Nephron (organoid): ENCODE measurements at regions not wholly inside any gene's neighbourhood (a gene's known extent, or its start where the extent isn't known, plus 50 kb on each side); places are given as distances from the start of the nearest gene placed in this dataset.

Source experiments
- H3K27ac Mint-ChIP-seq, 3 experiments: 2 replicates each; pipeline ENCODE4 v1.8.0; 2020; ENCODE audit warnings: mixed read lengths in 3 of 3, mild to moderate bottlenecking in 2 of 3, moderate library complexity in 1 of 3
- H3K27me3 Mint-ChIP-seq: 2 replicates; pipeline ENCODE4 v1.8.0; 2021; ENCODE audit warnings: low read depth, mild to moderate bottlenecking, moderate library complexity, mixed read lengths
- H3K36me3 Mint-ChIP-seq: 2 replicates; pipeline ENCODE4 v1.8.0; 2020; ENCODE audit warnings: low read depth, mixed read lengths
- H3K4me1 Mint-ChIP-seq: 2 replicates; pipeline ENCODE4 v1.8.0; 2020; ENCODE audit warnings: mixed read lengths
- H3K4me3 Mint-ChIP-seq, 3 experiments: 2 replicates each; pipeline ENCODE4 v1.8.0; 2020; ENCODE audit warnings: mild to moderate bottlenecking in 3 of 3, mixed read lengths in 3 of 3, moderate library complexity in 2 of 3
- H3K9me3 Mint-ChIP-seq: 2 replicates; pipeline ENCODE4 v1.8.0; 2020; ENCODE audit warnings: mixed read lengths
- TF ChIP-seq, protein P1 (sequence below), 3 experiments: fragments of 200-600 bp; sonication (generic); IDR thresholded peaks; one replicate each; pipeline ENCODE4 v1.5.0; 2021; ENCODE audit warnings: antibody characterized with exemption in 3 of 3; ENCODE audit not compliant: unreplicated experiment in 3 of 3

GRCh38 chr9:135355521-135356011 is 124.0 kb upstream of the PPP1R26 start:
- Mint-ChIP-seq H3K9me3 (no peaks in the 10 kb centered on the region), H3K4me3 (no peak overlapping the region), H3K4me1 (peaks cover 10% of the 10 kb centered on the region), H3K27me3 (peaks cover 48% of the 10 kb centered on the region), H3K27ac (no peak overlapping the region), H3K36me3 (no peaks in the 10 kb centered on the region)
- TF ChIP-seq, protein P1, sequence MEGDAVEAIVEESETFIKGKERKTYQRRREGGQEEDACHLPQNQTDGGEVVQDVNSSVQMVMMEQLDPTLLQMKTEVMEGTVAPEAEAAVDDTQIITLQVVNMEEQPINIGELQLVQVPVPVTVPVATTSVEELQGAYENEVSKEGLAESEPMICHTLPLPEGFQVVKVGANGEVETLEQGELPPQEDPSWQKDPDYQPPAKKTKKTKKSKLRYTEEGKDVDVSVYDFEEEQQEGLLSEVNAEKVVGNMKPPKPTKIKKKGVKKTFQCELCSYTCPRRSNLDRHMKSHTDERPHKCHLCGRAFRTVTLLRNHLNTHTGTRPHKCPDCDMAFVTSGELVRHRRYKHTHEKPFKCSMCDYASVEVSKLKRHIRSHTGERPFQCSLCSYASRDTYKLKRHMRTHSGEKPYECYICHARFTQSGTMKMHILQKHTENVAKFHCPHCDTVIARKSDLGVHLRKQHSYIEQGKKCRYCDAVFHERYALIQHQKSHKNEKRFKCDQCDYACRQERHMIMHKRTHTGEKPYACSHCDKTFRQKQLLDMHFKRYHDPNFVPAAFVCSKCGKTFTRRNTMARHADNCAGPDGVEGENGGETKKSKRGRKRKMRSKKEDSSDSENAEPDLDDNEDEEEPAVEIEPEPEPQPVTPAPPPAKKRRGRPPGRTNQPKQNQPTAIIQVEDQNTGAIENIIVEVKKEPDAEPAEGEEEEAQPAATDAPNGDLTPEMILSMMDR (IDR thresholded peaks at IDR 0.05; ENCODE audit: unreplicated experiment in 3 of 3), result no peak

DNA sequence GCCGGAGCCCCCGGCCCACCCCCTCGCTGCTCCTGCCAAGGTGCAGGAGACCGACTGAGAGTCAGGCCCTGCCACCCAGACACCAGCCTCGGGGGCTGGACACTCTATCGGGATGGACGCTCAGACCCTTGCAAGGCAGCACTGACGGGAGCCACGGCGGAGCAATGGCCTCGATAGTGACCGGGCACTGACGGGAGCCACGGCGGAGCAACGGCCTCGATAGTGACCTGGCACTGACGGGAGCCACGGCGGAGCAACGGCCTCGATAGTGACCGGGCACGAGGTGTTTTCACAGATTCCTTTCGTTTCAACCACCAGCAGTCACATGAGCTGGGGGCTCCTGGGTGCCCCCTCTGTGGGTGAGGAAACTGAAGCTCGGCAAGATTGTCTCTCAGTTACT is 123.6 kb upstream of the PPP1R26 start:
- H3K4me1 Mint-ChIP-seq, result peaks cover 10% of the 10 kb centered on the region
- H3K27ac Mint-ChIP-seq, result no peak overlapping the region
- no peaks in the 10 kb centered on the region for H3K9me3 Mint-ChIP-seq
- no peaks in the 10 kb centered on the region for H3K36me3 Mint-ChIP-seq
- H3K4me3 Mint-ChIP-seq, result no peak overlapping the region
- H3K27me3 Mint-ChIP-seq, result peaks cover 48% of the 10 kb centered on the region
- TF ChIP-seq, protein P1 (IDR thresholded peaks at IDR 0.05; ENCODE audit: unreplicated experiment in 3 of 3), result no peak

DNA sequence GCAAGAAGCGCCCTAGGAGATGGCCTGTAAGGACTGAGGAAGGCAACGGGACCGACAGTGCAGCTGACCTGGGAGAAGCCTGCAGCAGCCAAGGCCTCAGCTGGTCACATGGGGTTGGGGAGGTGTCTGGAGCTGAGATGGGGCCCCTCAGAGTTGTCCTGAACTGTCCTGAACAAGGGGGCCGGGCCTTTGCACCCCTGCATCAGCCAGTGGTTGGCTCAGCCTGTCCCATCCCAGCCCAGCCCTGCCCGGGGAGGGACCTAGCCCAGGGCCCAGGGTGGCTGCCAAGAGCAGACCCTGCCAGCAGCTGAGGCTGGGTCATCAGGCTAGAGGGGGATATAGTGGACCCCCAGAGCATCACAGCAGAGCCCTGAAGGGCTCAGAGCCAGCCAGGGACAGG is 122.8 kb upstream of the PPP1R26 start:
- H3K9me3 Mint-ChIP-seq, result no peaks in the 10 kb centered on the region
- no peak overlapping the region for H3K4me3 Mint-ChIP-seq
- no peaks in the 10 kb centered on the region for H3K36me3 Mint-ChIP-seq
- H3K27me3 Mint-ChIP-seq, result peaks cover 44% of the 10 kb centered on the region
- TF ChIP-seq, protein P1 (IDR thresholded peaks at IDR 0.05; ENCODE audit: unreplicated experiment in 3 of 3), result no peak
- H3K4me1 Mint-ChIP-seq, result peaks cover 10% of the 10 kb centered on the region
- no peak overlapping the region for H3K27ac Mint-ChIP-seq

- TF ChIP-seq, protein P1 (IDR thresholded peaks at IDR 0.05; ENCODE audit: unreplicated experiment in 3 of 3), result no peak
- peaks cover 10% of the 10 kb centered on the region for H3K4me1 Mint-ChIP-seq
- H3K36me3 Mint-ChIP-seq, result no peaks in the 10 kb centered on the region
- H3K4me3 Mint-ChIP-seq, result no peak overlapping the region
- peaks cover 37% of the 10 kb centered on the region for H3K27me3 Mint-ChIP-seq
- no peaks in the 10 kb centered on the region for H3K9me3 Mint-ChIP-seq
- peak overlapping the region in 2 of 3 experiments; percentile 15 to 70 for H3K27ac Mint-ChIP-seq
Observed at GRCh38 chr9:135357863-135358551, 121.6 kb upstream of the PPP1R26 start.

- H3K4me3 Mint-ChIP-seq, result no peak overlapping the region
- TF ChIP-seq, protein P1 (IDR thresholded peaks at IDR 0.05; ENCODE audit: unreplicated experiment in 3 of 3), result no peak
- H3K27me3 Mint-ChIP-seq, result peaks cover 32% of the 10 kb centered on the region
- no peaks in the 10 kb centered on the region for H3K36me3 Mint-ChIP-seq
- peaks cover 10% of the 10 kb centered on the region for H3K4me1 Mint-ChIP-seq
- no peak overlapping the region for H3K27ac Mint-ChIP-seq
- H3K9me3 Mint-ChIP-seq, result no peaks in the 10 kb centered on the region
Observed at GRCh38 chr9:135358552-135358940, 121.0 kb upstream of the PPP1R26 start.

DNA sequence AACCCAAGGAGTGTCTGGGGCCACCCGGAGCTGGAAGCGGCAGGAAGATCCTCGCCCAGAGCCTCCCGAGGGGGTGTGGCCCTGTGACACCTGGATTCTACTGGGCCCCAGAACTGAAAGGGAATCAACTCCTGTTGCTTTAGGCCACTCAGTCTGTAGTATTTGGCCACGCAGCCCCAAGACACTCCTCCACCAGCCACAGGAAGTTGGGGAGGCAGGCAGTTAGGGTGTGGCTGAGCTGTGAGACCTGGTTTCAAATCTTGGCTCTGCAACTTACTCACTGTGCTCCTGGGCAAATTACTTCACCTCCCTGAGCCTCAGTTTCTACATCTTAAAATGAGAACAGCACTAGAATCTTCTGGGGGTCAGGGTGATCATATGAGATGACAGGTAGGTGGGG is 119.8 kb upstream of the PPP1R26 start:
- peaks cover 26% of the 10 kb centered on the region for H3K27me3 Mint-ChIP-seq
- H3K27ac Mint-ChIP-seq, result no peak overlapping the region
- H3K4me3 Mint-ChIP-seq, result no peak overlapping the region
- TF ChIP-seq, protein P1 (IDR thresholded peaks at IDR 0.05; ENCODE audit: unreplicated experiment in 3 of 3), result no peak
- H3K4me1 Mint-ChIP-seq, result peaks cover 10% of the 10 kb centered on the region
- no peaks in the 10 kb centered on the region for H3K9me3 Mint-ChIP-seq
- H3K36me3 Mint-ChIP-seq, result no peaks in the 10 kb centered on the region
